ENCODE measurements at regions not wholly inside any gene's neighbourhood (a gene's known extent, or its start where the extent isn't known, plus 50 kb on each side); places are given as distances from the start of the nearest gene placed in this dataset.
A peak's percentile ranks its signal among the peaks of the same experiment; 100 is the strongest.
"Not testable (repeated sequence)": the region's sequence is repeated elsewhere in the genome, so short reads cannot be mapped to it uniquely, and the experiment has no call there.

DNA sequence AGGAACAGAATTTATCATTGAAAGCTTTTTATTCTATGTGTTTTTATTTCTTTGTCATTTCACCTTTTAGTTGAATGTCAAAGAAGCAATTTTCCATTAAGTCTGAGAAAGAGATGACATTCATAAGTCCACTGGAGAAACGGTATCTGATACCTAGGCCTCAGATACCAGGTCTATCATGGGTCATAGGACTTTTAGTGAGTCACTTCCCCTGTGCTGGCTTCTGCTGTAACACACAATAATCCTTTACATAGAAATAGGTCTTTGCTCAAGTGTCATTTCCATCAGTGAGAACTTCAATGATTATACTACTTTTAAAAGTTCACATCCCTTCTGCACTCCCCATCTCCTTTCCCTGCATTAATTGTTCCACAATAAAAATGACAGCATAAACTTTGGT, 125.5 kb upstream of the ARMCX2 start:
- no peak for DNase-seq (ENCODE audit: low spot score in 2 of 2)
- TF ChIP-seq POLR2A (IDR thresholded peaks at IDR 0.05) (no peak), POLR2AphosphoS5 (IDR thresholded peaks at IDR 0.05) (no peak)
- TF ChIP-seq, protein P1, sequence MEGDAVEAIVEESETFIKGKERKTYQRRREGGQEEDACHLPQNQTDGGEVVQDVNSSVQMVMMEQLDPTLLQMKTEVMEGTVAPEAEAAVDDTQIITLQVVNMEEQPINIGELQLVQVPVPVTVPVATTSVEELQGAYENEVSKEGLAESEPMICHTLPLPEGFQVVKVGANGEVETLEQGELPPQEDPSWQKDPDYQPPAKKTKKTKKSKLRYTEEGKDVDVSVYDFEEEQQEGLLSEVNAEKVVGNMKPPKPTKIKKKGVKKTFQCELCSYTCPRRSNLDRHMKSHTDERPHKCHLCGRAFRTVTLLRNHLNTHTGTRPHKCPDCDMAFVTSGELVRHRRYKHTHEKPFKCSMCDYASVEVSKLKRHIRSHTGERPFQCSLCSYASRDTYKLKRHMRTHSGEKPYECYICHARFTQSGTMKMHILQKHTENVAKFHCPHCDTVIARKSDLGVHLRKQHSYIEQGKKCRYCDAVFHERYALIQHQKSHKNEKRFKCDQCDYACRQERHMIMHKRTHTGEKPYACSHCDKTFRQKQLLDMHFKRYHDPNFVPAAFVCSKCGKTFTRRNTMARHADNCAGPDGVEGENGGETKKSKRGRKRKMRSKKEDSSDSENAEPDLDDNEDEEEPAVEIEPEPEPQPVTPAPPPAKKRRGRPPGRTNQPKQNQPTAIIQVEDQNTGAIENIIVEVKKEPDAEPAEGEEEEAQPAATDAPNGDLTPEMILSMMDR (IDR thresholded peaks at IDR 0.05), result no peak
- Histone ChIP-seq H3K36me3 (no peaks in the 10 kb centered on the region), H3K9me3 (no peaks in the 10 kb centered on the region), H3K27ac (no peak overlapping the region), H3K27me3 (peaks cover 0 to 21% of the 10 kb centered on the region in 2 donors), H3K4me3 (no peak overlapping the region), H3K4me1 (no peaks in the 10 kb centered on the region)
- intact Hi-C loops (cut with DNase I; ENCODE audit: low total_unique reads), result no loop called here

DNA sequence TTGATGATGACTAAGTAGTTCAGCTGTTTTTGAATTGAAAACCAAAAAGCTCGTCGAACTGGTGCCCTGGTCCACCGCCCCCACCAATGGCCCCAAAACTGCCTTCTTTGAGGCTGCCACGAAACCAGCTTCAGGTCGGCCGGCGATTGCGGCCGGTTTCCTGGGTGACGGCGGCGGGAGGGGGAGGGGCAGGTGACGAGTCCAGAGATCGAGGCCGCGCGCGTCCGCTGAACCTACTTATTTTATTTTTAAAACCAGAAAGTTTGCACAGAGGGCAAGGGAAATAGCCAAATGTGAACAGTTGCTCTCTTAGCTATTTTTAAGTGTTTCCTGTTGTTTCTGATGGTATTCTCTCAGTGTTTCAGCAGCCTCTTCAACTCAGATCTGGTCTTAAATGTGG, 120.8 kb upstream of the ARMCX2 start:
- H3K9me3 ChIP-seq; H3K4me1 ChIP-seq; H3K4me3 ChIP-seq; H3K36me3 ChIP-seq; DNase-seq (ENCODE audit: low spot score in 2 of 2); intact Hi-C loops (cut with DNase I; ENCODE audit: low total_unique reads); H3K27ac ChIP-seq: not testable (repeated sequence)
- peaks cover 0 to 27% of the 10 kb centered on the region in 2 donors for H3K27me3 ChIP-seq

DNA sequence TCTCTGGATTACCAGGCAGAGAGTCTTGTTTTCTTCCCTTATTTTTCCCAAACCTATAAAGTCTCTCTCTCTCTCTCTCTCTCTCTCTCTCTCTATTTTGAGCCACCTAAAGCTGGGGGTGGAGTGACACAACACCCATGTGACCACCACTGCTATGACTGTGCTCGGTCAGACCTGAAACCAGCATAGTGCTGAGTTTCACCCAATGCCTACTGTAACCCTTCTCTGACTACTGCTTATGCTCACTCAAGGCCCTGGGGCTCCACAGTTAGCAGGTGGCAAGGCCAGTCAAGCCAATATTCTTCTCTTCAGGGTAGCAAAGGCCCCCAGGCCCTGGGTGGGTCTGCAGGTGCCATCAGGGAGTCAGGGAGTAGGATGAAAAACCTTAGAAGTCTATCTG, 114.7 kb upstream of the ARMCX2 start:
- H3K9me3 ChIP-seq, result peaks cover 3 to 12% of the 10 kb centered on the region in 2 donors
- peaks cover 0 to 25% of the 10 kb centered on the region in 2 donors for H3K27me3 ChIP-seq
- no peaks in the 10 kb centered on the region for H3K36me3 ChIP-seq
- H3K27ac ChIP-seq, result no peak overlapping the region
- intact Hi-C loops (cut with DNase I; ENCODE audit: low total_unique reads), result no loop called here
- no peak for TF ChIP-seq POLR2A (IDR thresholded peaks at IDR 0.05)
- TF ChIP-seq, protein P1 (IDR thresholded peaks at IDR 0.05), result no peak
- no peak for TF ChIP-seq POLR2AphosphoS5 (IDR thresholded peaks at IDR 0.05)
- DNase-seq (ENCODE audit: low spot score in 2 of 2), result no peak
- no peak overlapping the region for H3K4me3 ChIP-seq
- no peaks in the 10 kb centered on the region for H3K4me1 ChIP-seq

DNA sequence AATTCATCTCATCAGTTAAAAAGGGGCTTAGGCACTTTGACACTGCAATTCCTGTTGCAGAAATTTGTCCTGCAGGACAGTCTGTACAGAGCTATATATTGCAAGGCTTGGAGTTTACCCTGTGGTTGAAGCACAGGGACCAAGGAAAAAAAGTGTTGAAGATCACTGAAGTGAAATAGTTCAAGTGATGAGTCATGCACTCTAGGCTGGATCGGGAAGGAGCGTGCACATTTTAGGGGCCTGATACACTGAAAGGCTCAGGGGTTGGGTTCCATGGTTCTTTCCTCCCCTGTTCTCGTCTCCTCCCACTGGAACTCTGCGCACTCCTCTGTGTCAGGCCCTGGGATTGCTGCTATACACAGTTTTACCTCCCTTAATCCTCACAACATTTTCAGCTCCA, 104.9 kb upstream of the ARMCX2 start:
- TF ChIP-seq POLR2AphosphoS5 (IDR thresholded peaks at IDR 0.05) (no peak), POLR2A (IDR thresholded peaks at IDR 0.05) (no peak)
- TF ChIP-seq, protein P1 (IDR thresholded peaks at IDR 0.05), result no peak
- intact Hi-C loops (cut with DNase I; ENCODE audit: low total_unique reads), result no loop called here
- no peak for DNase-seq (ENCODE audit: low spot score in 2 of 2)
- Histone ChIP-seq H3K4me1 (no peaks in the 10 kb centered on the region), H3K27ac (no peak overlapping the region), H3K4me3 (no peak overlapping the region), H3K36me3 (no peaks in the 10 kb centered on the region), H3K9me3 (no peaks in the 10 kb centered on the region), H3K27me3 (peaks cover 0 to 20% of the 10 kb centered on the region in 2 donors)

DNA sequence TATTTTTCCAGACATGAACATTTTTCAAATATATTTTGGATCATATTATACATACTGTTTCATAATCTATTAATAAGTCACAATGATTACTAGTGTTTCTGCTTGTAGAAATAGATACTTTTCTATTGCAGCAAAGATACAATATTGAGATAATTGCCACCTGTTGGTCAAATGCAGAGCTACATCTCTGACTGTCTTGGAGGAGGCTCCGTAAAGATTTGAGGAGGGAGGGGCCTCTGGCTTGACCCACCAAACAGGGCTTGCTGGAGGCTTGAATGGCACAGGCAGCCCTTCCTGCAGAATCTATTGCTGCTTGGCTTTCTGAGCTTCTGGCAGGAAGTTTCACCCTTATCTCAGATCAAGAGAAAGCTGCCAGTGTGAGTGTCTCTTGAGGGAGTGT, 99.3 kb upstream of the ARMCX2 start:
- Histone ChIP-seq H3K9me3 (no peaks in the 10 kb centered on the region), H3K4me1 (no peaks in the 10 kb centered on the region), H3K36me3 (no peaks in the 10 kb centered on the region), H3K4me3 (no peak overlapping the region), H3K27ac (no peak overlapping the region), H3K27me3 (peaks cover 0 to 34% of the 10 kb centered on the region in 2 donors)
- no peak for TF ChIP-seq POLR2A (IDR thresholded peaks at IDR 0.05)
- TF ChIP-seq, protein P1 (IDR thresholded peaks at IDR 0.05), result peak in 2 of 3 donors; percentile 35 to 39
- intact Hi-C loops (cut with DNase I; ENCODE audit: low total_unique reads), result no loop called here
- DNase-seq (ENCODE audit: low spot score in 2 of 2), result no peak

DNA sequence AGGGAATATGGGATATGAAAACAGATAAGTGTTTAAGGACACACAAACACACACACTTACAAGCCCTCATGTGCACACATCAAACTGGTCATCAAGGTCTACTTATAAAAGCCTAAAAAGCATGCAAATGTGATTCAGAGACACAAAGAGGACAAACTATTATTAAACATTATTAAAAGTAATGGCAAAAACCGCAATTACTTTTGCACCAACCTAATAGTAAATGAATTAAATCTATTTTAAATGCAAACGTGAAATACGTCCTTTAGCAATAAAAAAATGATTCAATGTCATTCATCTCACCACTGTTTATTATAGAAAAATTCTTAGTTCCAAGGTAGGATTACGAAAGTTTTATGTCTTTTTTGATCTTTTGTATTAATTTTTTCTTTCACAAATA, 91.1 kb upstream of the ARMCX2 start:
- no peaks in the 10 kb centered on the region for H3K4me1 ChIP-seq
- TF ChIP-seq POLR2AphosphoS5 (IDR thresholded peaks at IDR 0.05) (no peak), POLR2A (IDR thresholded peaks at IDR 0.05) (no peak)
- TF ChIP-seq, protein P1 (IDR thresholded peaks at IDR 0.05), result no peak
- H3K36me3 ChIP-seq, result no peaks in the 10 kb centered on the region
- no peak overlapping the region for H3K27ac ChIP-seq
- DNase-seq (ENCODE audit: low spot score in 2 of 2), result no peak
- no peaks in the 10 kb centered on the region for H3K9me3 ChIP-seq
- intact Hi-C loops (cut with DNase I; ENCODE audit: low total_unique reads), result no loop called here
- H3K27me3 ChIP-seq, result peaks cover 0 to 54% of the 10 kb centered on the region in 2 donors
- H3K4me3 ChIP-seq, result no peak overlapping the region

All from breast epithelium (tissue), 4 donors.